ENCODE measurements at regions not wholly inside any gene's neighbourhood (a gene's known extent, or its start where the extent isn't known, plus 50 kb on each side); places are given as distances from the start of the nearest gene placed in this dataset.
"Not testable (repeated sequence)": the region's sequence is repeated elsewhere in the genome, so short reads cannot be mapped to it uniquely, and the experiment has no call there.

DNA sequence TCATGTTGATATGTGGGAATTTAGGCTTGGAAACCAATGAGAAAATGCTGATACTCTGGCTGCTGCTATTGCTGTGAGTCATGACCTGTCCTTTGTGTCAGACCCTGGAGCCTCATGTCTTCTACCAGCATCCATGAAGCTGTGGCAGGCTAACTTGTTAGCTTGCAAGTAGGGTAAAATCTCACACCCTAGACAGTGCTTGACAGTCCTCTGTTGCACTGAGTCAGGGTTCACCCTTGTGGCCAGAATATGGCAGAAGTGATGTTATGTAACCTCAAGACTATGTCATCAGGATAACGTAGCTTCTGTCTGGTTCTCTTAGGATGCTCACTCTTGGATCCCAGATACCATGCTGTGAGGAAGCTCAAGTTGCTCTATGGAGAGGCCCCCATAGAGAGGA lies 110.8 kb downstream of the LHX2 start:
- Mint-ChIP-seq H3K36me3 (ENCODE audit: low read depth) (no peaks in the 10 kb centered on the region), H3K9me3 (no peaks in the 10 kb centered on the region), H3K27me3 (ENCODE audit: low read depth) (peaks cover 27% of the 10 kb centered on the region), H3K27ac (ENCODE audit: unreplicated experiment) (no peak overlapping the region), H3K4me3 (no peak overlapping the region), H3K4me1 (peaks cover 10% of the 10 kb centered on the region)
- DNase-seq (ENCODE audit: low read depth, low spot score): no peak
- TF ChIP-seq, protein P1, sequence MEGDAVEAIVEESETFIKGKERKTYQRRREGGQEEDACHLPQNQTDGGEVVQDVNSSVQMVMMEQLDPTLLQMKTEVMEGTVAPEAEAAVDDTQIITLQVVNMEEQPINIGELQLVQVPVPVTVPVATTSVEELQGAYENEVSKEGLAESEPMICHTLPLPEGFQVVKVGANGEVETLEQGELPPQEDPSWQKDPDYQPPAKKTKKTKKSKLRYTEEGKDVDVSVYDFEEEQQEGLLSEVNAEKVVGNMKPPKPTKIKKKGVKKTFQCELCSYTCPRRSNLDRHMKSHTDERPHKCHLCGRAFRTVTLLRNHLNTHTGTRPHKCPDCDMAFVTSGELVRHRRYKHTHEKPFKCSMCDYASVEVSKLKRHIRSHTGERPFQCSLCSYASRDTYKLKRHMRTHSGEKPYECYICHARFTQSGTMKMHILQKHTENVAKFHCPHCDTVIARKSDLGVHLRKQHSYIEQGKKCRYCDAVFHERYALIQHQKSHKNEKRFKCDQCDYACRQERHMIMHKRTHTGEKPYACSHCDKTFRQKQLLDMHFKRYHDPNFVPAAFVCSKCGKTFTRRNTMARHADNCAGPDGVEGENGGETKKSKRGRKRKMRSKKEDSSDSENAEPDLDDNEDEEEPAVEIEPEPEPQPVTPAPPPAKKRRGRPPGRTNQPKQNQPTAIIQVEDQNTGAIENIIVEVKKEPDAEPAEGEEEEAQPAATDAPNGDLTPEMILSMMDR (conservative IDR thresholded peaks at IDR 0.05): no peak

DNA sequence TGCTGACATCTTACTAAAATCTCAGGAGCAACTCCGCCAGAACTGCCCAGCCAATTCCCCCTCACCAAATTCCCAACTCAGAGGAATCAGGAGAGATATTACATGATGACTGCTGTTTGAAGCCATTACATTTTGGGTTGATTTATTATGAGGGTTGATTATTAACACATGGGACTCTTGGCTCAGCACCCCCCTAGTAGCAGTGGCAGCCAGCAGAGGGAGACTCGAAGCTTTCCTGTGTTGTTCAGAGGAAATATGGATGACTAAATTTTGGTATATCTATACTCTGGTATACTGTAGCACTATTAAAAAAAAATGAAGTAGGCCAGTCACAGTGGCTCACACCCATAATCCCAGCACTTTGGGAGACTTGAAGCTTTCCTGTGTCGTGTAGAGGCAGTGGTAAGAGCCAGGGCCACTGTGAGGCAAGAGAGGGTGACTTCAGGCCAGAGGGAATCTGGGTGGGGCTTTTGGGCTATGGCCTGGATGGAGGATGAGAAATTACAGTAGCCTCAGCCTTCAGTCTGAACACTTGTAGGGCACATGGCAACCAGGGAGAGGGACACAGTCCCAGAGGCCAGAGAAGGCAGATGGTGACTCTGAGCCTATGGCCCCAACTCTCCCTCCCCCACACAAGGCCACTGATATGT lies 111.4 kb downstream of the LHX2 start:
- Mint-ChIP-seq H3K27me3 (ENCODE audit: low read depth) (peaks cover 25% of the 10 kb centered on the region), H3K36me3 (ENCODE audit: low read depth) (no peaks in the 10 kb centered on the region), H3K4me3 (no peak overlapping the region), H3K9me3 (no peaks in the 10 kb centered on the region), H3K4me1 (peaks cover 10% of the 10 kb centered on the region), H3K27ac (ENCODE audit: unreplicated experiment) (no peak overlapping the region)
- no peak for DNase-seq (ENCODE audit: low read depth, low spot score)
- TF ChIP-seq, protein P1 (conservative IDR thresholded peaks at IDR 0.05): peak; percentile 26

DNA sequence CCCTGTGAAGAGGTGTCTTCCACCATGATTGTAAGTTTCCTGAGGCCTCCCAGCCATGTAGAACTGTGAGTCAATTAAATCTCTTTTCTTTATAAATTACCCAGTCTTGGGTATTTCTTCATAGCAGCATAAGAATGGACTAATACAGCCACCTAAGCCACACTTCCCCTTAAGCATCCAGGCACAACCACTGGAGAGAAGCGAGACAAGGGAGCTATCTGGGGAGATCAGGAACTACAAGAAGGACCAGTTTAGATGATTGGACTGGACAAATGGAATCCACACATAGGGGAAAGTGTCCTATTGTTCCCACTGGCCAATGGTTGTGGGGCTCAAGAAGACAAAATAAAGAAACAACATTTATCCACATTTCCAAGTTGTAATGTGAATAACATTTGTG lies 112.1 kb downstream of the LHX2 start:
- not testable (repeated sequence) for DNase-seq (ENCODE audit: low read depth, low spot score); H3K4me3 Mint-ChIP-seq; H3K9me3 Mint-ChIP-seq; H3K36me3 Mint-ChIP-seq (ENCODE audit: low read depth); H3K27ac Mint-ChIP-seq (ENCODE audit: unreplicated experiment); H3K4me1 Mint-ChIP-seq
- H3K27me3 Mint-ChIP-seq (ENCODE audit: low read depth): peaks cover 28% of the 10 kb centered on the region

DNA sequence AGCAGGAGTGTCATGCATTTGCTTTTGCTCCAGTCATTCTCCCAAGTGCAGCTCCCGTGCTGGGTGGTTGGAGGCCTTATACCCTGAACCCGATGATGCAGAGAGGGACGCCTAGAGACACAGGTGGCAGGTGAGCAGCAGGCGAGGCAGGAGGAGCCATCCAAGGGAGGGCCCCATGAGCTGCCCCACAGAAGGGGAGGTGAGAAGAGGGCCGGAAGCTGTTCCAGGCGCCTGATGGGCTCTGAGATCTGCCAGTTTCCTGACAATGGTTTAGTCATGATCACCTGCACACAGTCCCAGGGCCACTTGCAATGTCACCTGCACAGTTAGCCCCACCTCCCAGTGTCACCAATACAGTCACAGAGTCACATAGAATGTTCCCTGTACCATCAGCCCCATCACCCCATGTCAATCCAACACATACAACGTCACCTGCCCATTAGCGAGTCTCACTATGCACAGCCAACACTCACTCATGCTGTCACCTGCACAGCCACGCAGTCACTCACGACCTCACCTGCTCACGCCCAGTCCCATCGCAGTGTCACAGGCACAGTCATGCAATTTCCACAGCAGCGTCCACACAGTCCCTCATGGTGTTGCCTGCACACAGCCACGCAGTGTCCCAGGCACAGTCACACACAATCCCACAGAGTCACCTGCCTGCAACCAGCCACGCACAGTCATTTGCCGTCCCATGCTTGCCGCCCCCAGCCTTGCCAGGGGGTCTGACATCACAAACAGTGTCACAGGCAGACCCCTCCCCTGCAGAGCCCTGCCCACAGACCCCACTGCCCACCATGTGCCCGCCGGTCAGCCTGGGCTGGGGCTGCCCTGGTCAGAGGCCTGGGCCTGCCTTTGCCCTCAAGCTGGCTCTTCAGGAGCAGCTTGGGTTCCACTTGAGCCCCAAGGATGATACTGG lies 113.4 kb downstream of the LHX2 start:
- no peak for DNase-seq (ENCODE audit: low read depth, low spot score)
- H3K4me3 Mint-ChIP-seq: no peak overlapping the region
- peaks cover 18% of the 10 kb centered on the region for H3K27me3 Mint-ChIP-seq (ENCODE audit: low read depth)
- peaks cover 10% of the 10 kb centered on the region for H3K4me1 Mint-ChIP-seq
- TF ChIP-seq, protein P1 (conservative IDR thresholded peaks at IDR 0.05): no peak
- H3K36me3 Mint-ChIP-seq (ENCODE audit: low read depth): no peaks in the 10 kb centered on the region
- H3K9me3 Mint-ChIP-seq: no peaks in the 10 kb centered on the region
- peak overlapping the region; percentile 60 for H3K27ac Mint-ChIP-seq (ENCODE audit: unreplicated experiment)

DNA sequence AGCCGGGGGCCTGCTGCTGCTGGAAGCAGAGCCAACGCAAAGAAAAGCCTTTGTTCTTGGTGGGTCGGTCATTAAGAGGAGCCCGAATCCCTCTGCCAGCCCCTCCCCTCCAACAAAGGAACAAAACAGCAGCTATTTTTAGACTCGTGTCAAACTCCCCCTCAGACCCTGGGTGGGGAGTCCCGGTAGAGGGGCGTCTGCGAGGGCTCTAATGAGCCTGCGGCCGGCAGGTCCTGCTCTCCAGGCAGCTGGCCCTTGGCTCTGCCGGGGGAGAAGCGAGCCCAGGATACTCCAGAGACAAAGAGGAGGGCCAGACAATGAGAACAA lies 114.0 kb downstream of the LHX2 start:
- Mint-ChIP-seq H3K27me3 (ENCODE audit: low read depth) (peaks cover 16% of the 10 kb centered on the region), H3K4me3 (no peak overlapping the region)

More for the DNA sequence above, 114.0 kb downstream of the LHX2 start:
- TF ChIP-seq, protein P1 (conservative IDR thresholded peaks at IDR 0.05): no peak
- H3K9me3 Mint-ChIP-seq: no peaks in the 10 kb centered on the region
- DNase-seq (ENCODE audit: low read depth, low spot score): peak; percentile 5
- no peak overlapping the region for H3K27ac Mint-ChIP-seq (ENCODE audit: unreplicated experiment)
- no peaks in the 10 kb centered on the region for H3K36me3 Mint-ChIP-seq (ENCODE audit: low read depth)
- H3K4me1 Mint-ChIP-seq: peaks cover 10% of the 10 kb centered on the region
